GM12875 (cell line): ENCODE measurements at regions not wholly inside any gene's neighbourhood (a gene's known extent, or its start where the extent isn't known, plus 50 kb on each side); places are given as distances from the start of the nearest gene placed in this dataset.

ENCODE experiments used
- H3K4me3 ChIP-seq: one replicate; pipeline ENCODE4 v1.5.1; 2011; ENCODE audit warnings: low read depth, low read length, control low read depth
- TF ChIP-seq, protein P1 (sequence below): IDR thresholded peaks from 2 replicates; pipeline ENCODE4 v1.5.1; 2011; ENCODE audit warnings: low read depth, mild to moderate bottlenecking, control low read depth, inconsistent platforms, low read length, moderate library complexity, borderline replicate concordance; ENCODE audit not compliant: insufficient read depth

DNA sequence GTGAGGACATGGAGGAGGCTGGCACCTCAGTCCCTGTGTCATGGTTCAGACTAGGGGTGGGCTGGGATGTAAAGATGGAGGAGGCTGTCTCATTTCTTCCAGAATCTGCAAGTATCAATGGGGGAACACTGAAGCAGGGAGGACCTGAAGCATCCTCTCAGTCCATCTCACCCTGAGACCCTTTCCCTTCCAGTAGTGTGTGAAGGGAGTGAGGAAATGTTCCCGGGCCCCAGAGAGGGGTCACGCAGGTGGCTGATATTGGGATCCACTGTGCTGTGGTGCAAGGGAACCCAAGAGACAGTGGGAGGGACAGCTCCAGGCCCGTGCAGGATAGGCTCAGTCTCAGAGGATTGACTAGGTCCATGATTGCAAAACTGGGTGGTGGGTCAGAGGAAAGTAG, 72.2 kb upstream of the ADPGK start:
- H3K4me3 ChIP-seq = no peak overlapping the region
- TF ChIP-seq, protein P1, sequence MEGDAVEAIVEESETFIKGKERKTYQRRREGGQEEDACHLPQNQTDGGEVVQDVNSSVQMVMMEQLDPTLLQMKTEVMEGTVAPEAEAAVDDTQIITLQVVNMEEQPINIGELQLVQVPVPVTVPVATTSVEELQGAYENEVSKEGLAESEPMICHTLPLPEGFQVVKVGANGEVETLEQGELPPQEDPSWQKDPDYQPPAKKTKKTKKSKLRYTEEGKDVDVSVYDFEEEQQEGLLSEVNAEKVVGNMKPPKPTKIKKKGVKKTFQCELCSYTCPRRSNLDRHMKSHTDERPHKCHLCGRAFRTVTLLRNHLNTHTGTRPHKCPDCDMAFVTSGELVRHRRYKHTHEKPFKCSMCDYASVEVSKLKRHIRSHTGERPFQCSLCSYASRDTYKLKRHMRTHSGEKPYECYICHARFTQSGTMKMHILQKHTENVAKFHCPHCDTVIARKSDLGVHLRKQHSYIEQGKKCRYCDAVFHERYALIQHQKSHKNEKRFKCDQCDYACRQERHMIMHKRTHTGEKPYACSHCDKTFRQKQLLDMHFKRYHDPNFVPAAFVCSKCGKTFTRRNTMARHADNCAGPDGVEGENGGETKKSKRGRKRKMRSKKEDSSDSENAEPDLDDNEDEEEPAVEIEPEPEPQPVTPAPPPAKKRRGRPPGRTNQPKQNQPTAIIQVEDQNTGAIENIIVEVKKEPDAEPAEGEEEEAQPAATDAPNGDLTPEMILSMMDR = no peak

DNA sequence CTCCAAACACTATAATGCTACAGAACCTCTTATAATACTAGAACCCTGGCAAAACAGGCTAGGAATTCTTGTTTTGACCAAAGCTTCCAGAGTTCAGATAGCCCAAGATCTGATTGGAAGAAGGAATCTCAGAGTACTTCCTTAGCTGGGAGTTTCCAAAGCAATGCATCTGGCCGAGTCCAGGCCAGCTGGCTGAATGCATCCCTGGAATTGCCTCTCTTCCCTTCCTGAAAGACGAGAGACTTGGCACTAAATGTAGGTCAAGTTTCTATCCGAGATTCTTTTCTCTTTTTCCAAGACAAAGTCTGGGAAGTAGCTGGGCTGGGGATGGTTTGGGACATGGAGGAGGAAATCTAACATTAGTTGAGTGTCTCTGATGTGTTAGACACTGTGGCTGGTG, 68.7 kb upstream of the ADPGK start:
- TF ChIP-seq, protein P1 = no peak
- H3K4me3 ChIP-seq = no peak overlapping the region

DNA sequence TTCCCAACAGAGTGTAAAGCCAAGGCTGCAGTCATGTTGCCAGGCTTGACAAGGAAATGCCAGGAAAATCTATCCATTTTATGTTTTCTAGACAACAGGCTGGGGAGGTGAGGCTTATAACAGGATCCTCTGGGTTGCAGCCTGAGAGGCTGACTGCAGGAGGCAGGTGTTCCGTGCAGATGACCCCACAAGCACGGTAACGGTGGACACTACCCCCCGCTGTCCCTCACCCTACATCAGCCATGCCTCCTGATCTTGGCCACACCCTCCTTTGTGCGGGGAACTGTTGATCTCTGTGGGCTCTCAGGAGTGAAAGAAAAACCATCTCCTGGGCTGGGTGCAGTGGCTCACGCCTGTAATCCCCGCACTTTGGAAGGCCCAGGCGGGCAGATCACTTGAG, 68.0 kb upstream of the ADPGK start:
- H3K4me3 ChIP-seq = no peak overlapping the region
- TF ChIP-seq, protein P1 = no peak

DNA sequence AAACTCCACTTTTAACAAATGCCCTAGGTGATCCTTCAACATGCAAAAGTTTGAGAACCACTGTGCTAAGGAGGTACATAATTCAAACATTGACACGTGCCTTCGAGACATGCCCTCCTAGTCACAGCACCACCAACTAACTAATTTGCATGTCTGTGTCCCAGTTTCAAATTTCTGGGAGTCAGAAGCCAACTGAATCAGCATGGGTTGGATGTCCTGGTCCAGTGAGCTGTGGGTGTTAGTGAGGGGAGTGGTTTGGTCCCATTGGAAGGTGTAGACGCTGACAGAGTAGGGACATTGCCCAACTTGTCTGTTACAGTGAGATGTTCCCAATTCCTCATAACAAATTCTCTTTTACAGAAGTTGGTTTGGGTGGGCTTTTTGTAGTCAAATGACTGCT, 67.3 kb upstream of the ADPGK start:
- no peak overlapping the region for H3K4me3 ChIP-seq
- TF ChIP-seq, protein P1 = no peak

DNA sequence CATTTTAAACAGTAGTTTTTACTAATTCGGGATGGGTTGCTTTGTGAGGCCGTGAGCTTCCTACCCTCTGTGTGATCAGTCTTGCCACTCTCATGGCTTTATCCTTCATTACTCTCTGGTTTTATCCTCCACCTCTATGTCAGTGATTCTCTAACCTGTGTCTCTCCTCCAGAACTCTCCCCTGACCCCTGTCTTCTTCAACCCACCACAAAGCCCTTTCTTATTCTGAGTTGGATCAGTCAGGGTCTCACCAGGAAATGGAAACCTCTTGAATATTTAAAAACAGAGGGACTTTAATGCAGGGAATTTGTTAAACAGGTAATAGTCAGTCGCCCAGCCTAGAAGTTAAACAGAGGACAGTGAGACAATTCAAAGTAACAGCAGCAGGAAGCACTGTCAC, 64.2 kb upstream of the ADPGK start:
- TF ChIP-seq, protein P1 = no peak
- H3K4me3 ChIP-seq = no peak overlapping the region

DNA sequence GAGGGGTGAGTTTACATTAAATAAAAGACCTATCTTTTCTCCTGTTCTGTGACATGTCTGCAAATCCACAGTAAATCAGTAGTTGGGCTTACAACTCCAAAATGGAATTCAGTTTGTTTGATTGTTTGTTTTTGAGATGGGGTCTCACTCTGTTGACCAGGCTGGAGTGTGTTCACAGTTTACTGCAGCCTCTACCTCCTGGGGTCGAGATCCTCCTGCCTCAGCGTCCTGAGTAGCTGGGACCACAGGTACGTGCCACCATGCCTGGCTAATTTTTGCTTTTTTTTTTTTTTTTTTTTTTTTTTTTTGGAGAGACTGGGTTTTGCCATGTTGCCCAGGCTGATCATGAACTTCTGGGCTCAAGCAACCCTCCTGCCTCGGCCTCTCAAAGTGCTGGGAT, 63.5 kb upstream of the ADPGK start:
- TF ChIP-seq, protein P1 = no peak
- no peak overlapping the region for H3K4me3 ChIP-seq

DNA sequence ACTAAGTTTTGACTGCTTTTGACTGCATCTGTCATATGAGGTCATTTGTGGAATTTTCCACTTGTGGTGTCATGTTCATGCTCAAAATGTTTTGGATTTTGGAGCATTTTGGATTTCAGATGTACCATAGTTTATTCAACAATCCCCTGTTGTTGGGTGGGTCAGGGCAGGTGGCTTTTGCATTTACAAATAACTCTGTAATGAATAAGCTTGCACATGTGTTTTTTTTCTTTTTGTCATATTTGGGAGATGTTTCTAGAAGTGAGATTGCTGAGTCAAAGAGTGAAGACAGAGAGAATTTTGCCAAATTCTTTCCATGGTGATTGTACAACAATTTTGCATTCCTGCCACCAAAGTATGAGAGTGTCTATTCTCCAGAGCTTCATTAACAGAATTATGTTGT, 62.4 kb upstream of the ADPGK start:
- TF ChIP-seq, protein P1 = no peak
- H3K4me3 ChIP-seq = no peak overlapping the region
